ENCODE measurements at regions not wholly inside any gene's neighbourhood (a gene's known extent, or its start where the extent isn't known, plus 50 kb on each side); places are given as distances from the start of the nearest gene placed in this dataset.

DNA sequence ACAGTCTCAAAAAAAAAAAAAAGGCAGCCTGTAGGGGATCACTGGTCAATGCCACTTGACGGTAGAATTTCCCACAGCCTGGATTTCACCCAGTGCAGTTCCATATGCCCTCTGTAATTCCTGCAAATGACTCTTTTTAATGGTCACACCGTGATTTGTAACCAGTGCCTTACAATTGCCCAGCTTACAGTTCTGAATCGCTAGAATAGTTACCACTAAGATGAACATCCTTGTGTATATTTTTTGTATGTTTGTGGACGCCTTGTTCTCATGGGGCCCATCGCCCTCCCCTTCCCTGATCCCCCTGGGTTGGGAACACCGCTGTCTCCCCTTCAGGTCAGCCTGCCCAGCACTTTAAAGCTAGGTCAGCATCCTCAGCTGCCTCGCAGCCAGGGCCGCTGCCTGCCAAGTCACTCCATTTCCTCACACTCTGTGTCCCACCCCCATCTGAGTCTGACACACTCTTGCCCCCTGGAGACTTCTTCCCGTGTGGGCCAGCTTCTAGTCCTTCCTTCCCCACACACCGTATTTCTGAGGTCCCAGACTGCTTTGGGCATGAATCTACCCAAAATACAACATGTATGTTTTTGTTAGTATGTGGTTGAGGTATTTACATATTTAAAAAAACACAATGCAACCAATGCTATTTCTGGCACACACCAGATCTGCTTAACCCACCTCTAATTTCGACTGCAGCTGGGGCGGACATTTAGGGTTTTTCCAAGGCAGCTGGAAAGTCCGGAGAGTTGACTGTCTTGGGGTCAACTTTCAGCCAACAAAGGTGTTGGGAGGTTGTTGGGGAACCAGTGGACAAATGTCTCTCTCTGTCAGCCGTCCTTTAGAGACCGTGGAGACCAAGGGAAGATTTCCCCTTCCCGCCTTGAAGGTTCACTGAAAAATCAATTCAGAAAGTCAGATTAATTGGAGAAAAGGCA lies 120.5 kb upstream of the NEK6 start:
- TF ChIP-seq EGR1 (IDR thresholded peaks at IDR 0.05) (no peak), EP300 (IDR thresholded peaks at IDR 0.05; ENCODE audit: borderline replicate concordance) (no peak), RAD21 (IDR thresholded peaks at IDR 0.05; ENCODE audit: low read depth) (no peak), ZBTB7A (IDR thresholded peaks at IDR 0.05; ENCODE audit: low read depth) (no peak), NFIC (IDR thresholded peaks at IDR 0.05) (no peak)
- TF ChIP-seq, protein P1, sequence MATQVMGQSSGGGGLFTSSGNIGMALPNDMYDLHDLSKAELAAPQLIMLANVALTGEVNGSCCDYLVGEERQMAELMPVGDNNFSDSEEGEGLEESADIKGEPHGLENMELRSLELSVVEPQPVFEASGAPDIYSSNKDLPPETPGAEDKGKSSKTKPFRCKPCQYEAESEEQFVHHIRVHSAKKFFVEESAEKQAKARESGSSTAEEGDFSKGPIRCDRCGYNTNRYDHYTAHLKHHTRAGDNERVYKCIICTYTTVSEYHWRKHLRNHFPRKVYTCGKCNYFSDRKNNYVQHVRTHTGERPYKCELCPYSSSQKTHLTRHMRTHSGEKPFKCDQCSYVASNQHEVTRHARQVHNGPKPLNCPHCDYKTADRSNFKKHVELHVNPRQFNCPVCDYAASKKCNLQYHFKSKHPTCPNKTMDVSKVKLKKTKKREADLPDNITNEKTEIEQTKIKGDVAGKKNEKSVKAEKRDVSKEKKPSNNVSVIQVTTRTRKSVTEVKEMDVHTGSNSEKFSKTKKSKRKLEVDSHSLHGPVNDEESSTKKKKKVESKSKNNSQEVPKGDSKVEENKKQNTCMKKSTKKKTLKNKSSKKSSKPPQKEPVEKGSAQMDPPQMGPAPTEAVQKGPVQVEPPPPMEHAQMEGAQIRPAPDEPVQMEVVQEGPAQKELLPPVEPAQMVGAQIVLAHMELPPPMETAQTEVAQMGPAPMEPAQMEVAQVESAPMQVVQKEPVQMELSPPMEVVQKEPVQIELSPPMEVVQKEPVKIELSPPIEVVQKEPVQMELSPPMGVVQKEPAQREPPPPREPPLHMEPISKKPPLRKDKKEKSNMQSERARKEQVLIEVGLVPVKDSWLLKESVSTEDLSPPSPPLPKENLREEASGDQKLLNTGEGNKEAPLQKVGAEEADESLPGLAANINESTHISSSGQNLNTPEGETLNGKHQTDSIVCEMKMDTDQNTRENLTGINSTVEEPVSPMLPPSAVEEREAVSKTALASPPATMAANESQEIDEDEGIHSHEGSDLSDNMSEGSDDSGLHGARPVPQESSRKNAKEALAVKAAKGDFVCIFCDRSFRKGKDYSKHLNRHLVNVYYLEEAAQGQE (IDR thresholded peaks at IDR 0.05; ENCODE audit: low read depth): no peak
- TF ChIP-seq, protein P2, sequence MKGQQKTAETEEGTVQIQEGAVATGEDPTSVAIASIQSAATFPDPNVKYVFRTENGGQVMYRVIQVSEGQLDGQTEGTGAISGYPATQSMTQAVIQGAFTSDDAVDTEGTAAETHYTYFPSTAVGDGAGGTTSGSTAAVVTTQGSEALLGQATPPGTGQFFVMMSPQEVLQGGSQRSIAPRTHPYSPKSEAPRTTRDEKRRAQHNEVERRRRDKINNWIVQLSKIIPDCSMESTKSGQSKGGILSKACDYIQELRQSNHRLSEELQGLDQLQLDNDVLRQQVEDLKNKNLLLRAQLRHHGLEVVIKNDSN (IDR thresholded peaks at IDR 0.05): no peak

DNA sequence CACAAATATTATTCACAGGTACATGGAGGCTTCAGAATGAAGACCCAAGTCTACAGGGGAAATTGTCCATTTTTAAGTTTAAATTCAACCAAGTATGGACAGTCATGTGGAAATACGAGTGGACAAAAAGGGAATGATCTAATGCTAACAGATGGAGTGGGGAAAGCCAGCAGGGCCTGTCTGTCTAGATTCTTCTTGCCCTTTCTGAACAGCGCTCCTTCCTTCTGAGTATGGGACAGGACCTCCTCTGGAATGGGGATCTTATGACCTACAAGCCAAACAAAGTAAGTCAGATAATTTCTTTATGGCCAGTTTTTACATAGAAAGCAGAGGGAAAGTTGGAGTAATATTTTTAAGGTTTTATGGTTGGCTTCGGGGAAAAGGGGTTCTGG lies 119.8 kb upstream of the NEK6 start:
- TF ChIP-seq, protein P1 (IDR thresholded peaks at IDR 0.05; ENCODE audit: low read depth): no peak
- TF ChIP-seq NFIC (IDR thresholded peaks at IDR 0.05): no peak
- TF ChIP-seq, protein P2 (IDR thresholded peaks at IDR 0.05): no peak

DNA sequence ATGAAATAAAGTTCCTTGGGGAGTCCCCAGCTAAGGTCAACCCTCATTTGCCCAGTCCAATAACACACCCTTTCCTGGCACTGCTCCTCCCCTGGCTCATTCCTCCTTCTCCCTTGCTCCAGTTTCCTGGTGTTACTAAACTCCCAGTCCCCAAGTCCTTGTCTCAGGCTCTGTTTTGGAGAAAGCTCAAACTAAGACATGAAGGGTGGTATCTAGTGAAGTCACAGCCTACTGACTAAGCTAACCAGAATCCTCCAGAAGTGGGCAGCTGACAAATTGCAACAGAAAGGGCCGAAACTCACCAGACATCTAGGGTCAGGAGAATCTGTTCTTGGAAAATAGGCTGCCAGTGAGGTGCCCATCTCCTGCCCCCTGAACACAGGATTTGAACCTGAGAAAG lies 118.7 kb upstream of the NEK6 start:
- no peak for TF ChIP-seq EP300 (IDR thresholded peaks at IDR 0.05; ENCODE audit: borderline replicate concordance)
- TF ChIP-seq, protein P1 (IDR thresholded peaks at IDR 0.05; ENCODE audit: low read depth): no peak
- no peak for TF ChIP-seq EGR1 (IDR thresholded peaks at IDR 0.05)
- TF ChIP-seq FOXM1 (IDR thresholded peaks at IDR 0.05; ENCODE audit: borderline replicate concordance, low read depth): no peak
- no peak for TF ChIP-seq CREB1 (IDR thresholded peaks at IDR 0.05; ENCODE audit: low read depth)
- no peak for TF ChIP-seq ZBTB7A (IDR thresholded peaks at IDR 0.05; ENCODE audit: low read depth)

DNA sequence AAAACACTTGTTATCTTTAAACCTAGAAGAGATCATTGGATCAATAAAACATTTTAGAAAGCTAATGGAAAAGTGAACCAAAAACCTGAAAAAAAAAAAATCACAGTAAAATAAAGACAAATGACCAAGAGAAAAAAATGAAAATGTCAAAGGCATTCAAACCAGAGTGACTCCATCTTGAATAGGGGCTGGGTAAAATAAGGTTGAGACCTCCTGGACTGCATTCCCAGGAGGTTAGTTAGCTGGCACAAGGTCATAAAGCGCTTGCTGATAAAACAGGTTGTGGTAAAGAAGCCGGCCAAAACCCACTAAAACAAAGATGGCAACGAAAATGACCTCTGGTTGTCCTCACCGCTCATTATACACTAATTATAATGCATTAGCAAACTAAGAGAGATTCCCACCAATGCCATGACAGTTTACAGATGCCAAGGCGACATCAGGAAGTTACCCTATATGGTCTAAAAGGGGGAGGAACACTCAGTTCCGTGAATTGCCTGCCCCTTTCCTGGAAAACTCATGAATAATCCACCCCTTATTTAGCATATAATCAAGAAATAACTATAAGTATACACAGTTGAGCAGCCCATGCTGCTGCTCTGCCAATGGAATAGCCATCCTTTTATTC lies 116.7 kb upstream of the NEK6 start:
- no peak for TF ChIP-seq EP300 (IDR thresholded peaks at IDR 0.05; ENCODE audit: borderline replicate concordance)
- TF ChIP-seq TAF1 (IDR thresholded peaks at IDR 0.05; ENCODE audit: low read depth): no peak
- TF ChIP-seq TCF12 (IDR thresholded peaks at IDR 0.05; ENCODE audit: low read depth): no peak
- TF ChIP-seq NFIC (IDR thresholded peaks at IDR 0.05): no peak
- TF ChIP-seq FOXM1 (IDR thresholded peaks at IDR 0.05; ENCODE audit: borderline replicate concordance, low read depth): no peak
- TF ChIP-seq, protein P3, sequence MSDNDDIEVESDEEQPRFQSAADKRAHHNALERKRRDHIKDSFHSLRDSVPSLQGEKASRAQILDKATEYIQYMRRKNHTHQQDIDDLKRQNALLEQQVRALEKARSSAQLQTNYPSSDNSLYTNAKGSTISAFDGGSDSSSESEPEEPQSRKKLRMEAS (IDR thresholded peaks at IDR 0.05): no peak
- TF ChIP-seq, protein P1 (IDR thresholded peaks at IDR 0.05; ENCODE audit: low read depth): no peak
- TF ChIP-seq, protein P2 (IDR thresholded peaks at IDR 0.05): no peak
- TF ChIP-seq RAD21 (IDR thresholded peaks at IDR 0.05; ENCODE audit: low read depth): no peak
- no peak for TF ChIP-seq EGR1 (IDR thresholded peaks at IDR 0.05)
- TF ChIP-seq TEAD4 (IDR thresholded peaks at IDR 0.05): no peak
- TF ChIP-seq CREB1 (IDR thresholded peaks at IDR 0.05; ENCODE audit: low read depth): no peak
- TF ChIP-seq YY1 (IDR thresholded peaks at IDR 0.05; ENCODE audit: low read depth): no peak
- TF ChIP-seq CEBPB (IDR thresholded peaks at IDR 0.05): no peak
- no peak for TF ChIP-seq ZBTB7A (IDR thresholded peaks at IDR 0.05; ENCODE audit: low read depth)
